T1000 (cell line): ENCODE measurements at regions not wholly inside any gene's neighbourhood (a gene's known extent, or its start where the extent isn't known, plus 50 kb on each side); places are given as distances from the start of the nearest gene placed in this dataset.
A peak's percentile ranks its signal among the peaks of the same experiment; 100 is the strongest.
"Not testable (repeated sequence)": the region's sequence is repeated elsewhere in the genome, so short reads cannot be mapped to it uniquely, and the experiment has no call there.

Source experiments
- DNase-seq: peaks from one replicate; lab custom pipeline; 2025; ENCODE audit warnings: mixed read lengths; lab: John Stamatoyannopoulos, UW

DNA sequence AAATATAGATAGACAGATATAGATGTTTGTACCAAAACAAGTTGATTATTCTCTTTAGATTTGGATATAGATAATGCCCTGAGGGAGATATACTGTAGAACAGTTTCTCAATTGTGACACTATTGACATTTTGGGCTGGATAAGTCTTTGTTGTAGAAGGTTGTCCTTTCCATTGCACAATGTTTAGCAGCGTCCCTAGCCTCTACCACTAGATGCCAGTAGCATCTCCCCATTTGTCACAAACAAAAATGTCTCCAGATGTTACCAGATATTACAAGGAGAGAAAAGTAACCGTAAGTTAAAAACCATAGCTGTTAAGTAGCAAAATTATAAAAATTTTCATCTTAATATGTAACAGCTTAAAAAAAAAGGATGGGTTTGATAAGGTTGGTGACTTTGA is 2595.3 kb downstream of the ARAP2 start:
- no peak for DNase-seq

DNA sequence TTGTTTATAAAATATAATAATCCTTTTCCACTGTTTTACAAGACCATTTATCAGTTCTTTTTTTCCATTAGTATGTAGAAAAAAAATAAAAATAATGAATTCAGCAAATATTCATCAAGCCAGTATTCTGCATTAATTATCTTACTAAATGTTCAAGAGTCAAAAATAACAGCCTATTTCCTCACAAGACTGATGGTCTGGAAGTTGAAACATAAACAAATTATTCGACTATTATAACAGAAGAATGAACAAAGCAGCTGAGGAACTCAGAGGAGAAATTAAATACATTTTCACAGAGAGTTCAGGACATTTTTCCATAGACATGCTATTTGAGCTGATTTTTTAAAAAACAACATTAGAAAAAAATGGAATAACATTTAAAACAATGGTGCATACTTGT is 2594.8 kb downstream of the ARAP2 start:
- DNase-seq: no peak

DNA sequence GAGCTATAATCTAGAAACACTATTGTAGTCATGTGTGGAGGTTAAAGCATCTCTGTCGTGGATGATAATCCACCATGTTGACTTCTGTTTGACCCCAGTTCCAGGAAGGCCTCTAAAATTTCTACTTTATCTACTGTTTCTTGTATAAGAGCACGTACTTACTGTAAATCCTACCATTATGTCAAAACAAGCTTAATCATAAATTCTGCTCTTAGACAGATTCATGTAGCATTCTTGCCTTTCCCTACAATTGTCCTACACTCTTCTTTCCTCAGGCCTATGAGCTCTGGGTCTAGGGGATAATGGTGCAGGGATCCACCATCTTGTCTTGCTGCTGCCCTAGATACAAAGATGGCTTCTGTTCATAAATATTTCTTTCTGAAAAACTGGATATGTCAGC is 2594.3 kb downstream of the ARAP2 start:
- no peak for DNase-seq

DNA sequence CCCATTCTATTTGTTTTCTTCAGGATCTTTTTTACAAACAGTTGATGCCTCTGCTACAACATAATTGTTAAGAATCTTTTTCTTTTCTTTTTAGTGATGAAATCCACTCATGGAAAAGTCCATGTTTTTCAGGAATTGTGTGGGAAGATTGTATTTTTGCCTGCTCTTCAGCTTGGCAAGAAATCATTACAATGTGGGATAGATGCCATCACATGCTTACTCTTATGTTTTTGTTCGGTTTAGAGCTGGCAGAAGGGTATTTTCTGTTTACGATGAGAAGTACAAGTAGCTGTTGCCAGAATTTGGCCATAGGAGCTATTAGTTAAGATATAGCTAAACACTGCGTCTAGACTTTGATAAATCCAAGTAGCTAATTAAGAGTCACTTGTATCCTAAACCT is 2585.3 kb downstream of the ARAP2 start:
- DNase-seq: no peak

DNA sequence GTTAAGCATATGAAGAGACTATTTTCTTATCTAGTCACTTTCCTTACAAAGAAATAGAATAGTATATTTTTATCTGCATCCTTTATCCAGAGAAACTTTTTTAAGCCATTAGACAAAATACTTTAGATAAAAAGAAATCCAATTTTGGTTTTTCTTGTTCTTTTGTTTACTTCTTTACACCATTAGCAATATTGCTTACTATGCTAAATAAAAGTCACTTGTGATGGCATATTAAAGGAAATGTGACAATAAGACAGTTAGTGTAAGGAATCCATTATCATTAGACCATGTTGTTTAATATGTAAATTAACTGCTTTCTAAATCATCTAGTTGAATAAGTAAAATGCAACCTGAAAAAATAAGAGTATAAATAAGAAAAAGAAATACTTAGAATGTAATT is 2582.7 kb downstream of the ARAP2 start:
- no peak for DNase-seq

DNA sequence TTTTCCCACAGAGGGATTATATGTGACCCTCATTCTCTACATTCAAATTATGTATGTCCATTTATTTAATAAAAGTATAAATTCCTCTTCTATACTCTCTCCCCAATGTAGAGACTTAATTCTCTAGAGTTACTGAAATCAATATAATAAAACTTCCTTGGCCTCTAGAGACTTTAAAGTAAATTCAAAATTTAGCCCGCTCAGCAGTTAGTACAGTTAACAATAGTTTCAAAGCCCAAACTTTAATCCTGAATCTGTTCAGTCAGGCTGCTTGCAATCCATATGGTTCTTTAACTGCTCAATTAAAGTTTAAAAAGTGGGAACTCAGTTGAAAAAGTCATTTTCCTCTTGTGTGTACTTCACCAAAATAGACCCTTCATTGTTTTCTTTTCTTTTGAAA is 2558.4 kb downstream of the ARAP2 start:
- no peak for DNase-seq

DNA sequence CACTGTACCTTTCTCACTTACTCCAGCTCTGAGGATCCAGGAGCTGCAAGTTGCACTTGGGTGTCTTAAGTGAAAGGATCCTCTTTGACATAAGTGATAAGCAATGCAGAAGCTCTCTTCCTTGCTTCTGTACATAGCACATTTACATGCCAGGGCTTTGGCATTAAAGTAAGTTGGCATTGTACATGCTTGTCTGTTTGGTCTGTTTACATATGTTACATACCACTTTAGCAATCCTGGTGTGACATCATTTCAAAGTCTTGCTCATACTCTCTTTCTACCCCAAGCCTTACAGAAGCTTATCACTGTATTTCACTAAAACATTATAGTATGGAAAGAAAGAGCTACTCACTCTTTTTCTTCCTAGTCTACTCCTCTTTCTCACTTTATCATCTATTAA is 2548.3 kb downstream of the ARAP2 start:
- no peak for DNase-seq

DNA sequence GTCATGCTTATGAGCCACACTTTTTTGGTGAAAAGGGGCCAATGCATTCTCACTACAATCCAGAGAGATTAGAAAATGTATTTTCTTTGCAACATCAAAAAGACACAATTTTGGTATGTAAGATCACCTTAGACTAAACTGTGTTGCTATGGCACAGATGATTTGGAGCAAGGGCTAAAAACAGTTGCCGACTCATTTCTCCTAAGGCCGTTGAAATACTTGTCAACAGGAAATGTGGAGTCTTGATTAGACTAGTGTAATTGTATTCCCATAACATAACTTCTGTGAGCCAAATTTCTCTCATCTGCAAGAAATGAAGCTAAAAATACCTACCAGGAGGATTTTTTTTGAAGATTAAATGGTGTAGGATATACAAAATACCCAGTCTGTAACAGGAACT is 2547.7 kb downstream of the ARAP2 start:
- DNase-seq: no peak

DNA sequence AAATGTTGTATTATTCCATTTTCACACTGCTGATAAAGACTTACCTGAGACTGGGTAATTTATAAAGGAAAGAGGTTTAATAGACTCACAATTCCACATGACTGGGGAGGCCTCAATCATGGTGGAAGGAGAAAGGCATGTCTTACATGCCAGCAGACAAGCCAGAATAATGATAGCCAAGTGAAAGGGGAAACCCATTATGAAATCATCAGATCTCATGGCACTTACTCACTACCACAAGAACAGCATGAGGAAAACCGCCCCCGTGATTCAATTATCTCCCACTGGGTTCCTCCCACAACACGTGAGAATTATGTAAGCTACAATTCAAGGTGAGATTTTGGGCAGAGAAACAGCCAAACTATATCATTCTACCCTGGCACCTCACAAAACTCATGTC is 2535.1 kb downstream of the ARAP2 start:
- peak; percentile 28 for DNase-seq

DNA sequence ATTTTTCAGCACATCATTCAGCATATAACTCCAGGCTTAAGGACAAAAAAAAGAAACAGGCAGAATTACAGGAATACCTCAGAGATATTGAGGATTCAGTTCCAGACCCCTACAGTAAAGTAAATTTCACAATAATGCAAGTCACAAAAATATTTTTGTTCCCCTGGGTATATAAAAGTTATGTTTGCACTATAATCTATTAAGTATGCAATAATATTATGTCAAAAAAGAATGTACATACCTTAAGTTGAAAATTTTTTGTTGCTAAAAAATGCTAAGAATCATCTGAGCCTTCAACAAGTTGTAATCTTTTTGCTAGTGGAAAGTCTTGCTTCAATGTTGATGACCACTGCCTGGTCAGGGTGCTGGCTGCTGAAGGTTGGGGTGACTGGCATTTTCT is 2532.5 kb downstream of the ARAP2 start:
- DNase-seq: no peak

DNA sequence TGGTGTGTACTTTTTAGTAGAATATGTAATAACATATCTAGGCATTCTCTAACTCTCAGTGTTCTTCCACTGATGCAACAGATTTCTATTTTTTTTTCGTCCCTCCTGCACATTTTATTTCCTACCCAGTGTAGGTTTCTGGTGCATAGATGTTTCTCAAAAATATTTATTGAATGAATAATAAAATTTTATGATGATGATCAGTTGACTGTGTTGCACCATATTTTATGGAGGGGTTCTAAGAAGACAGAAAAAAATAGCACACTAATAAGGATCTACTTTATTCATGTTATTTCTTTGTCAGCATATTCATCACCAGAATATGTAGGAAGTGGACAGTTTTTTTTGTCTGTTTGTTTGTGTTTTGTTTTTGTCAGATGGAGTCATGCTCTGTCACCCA is 2529.3 kb downstream of the ARAP2 start:
- no peak for DNase-seq

DNA sequence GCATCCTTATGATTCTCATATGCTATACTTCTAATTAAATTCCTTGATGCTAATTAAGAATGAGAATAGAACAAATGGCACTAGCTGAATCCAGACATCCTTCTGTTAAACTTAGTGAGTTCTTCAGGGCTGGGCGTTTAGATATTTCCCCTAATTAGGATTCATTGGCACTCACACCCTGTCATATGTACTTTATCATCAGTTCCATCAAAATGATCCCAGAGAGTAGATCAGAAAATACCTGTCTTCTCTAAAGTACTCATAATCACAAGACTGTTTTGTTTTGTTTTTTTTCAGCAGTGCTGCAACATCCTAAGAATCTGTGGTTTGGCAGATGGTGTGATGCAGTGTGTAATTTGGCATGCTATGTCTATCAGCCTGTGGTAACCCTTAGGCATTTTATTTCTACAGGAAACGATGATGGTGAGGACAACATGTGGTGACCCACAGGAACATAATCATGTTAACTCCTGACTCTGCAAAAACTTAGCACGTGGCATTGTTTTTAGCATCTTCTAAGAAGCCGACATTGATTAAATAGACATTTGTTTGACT is 2528.4 kb downstream of the ARAP2 start:
- DNase-seq: peak; percentile 5

DNA sequence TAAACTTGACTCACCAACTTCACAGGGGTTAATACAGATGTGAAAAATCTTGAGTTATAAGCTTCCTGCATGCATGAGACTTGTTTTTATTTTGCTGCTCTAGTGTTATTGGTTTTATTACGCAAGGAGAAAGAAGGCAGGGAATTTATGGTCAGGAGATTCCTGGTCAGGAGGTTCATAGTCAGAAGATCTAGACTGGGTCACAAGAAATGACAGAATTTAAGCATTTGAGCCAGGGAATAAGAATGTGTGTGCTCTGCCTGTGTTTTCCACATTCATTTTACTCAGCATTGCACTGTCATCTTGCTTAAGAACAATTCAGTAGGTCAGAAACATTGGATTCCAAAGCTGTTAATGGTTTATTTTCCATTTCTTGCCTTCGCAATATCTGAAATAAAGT is 2522.1 kb downstream of the ARAP2 start:
- DNase-seq: no peak

DNA sequence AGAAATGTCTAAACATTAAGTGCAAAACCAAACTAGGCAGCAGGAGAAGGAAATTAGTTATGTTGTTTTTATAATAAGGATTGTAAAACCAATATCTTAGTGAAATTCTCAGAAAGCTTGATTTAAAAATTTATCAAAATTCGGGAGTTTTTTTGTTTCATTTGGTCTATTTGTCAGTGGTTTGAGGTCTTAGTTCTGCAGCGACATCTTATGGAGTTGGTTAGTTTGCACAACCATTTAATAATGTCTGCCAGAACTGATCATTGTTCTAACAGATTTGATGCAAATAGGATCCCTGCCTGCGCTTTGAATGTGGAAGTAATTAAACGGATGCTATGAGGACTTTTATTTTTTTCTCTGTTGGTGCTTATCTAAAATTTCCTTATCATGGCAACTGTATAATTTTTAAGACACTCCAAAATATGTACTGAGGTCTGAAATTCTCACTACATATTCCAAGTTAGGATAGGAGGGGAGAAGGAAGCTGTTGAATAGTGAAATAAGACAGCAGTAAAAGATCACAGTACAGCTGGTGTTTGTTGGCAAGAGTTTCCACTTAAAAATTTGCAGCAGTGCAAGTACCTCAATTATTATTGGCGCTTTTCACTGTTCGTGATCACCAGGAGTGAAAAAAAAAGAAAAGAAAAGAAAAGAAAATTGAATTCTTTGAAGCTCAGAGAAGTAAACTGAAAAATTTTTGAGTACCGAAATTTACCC is 2521.4 kb downstream of the ARAP2 start:
- no peak for DNase-seq

DNA sequence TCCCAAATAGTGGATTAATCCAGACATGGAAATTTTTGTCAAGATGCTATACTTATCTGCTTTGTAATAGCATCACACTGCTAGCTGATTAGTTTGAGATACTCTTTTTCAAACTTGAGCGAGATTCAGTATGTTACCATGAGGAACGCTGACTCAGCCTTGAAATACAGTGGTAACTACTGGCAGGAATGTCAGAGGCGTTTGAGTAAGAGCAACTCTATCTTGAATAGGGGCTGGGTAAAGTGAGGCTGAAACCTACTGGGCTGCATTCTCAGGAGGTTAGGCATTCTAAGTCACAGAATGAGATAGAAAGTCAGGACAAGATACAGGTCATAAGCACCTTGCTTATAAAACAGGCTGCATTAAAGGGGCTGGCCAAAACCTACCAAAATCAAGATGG is 2519.6 kb downstream of the ARAP2 start:
- DNase-seq: no peak

DNA sequence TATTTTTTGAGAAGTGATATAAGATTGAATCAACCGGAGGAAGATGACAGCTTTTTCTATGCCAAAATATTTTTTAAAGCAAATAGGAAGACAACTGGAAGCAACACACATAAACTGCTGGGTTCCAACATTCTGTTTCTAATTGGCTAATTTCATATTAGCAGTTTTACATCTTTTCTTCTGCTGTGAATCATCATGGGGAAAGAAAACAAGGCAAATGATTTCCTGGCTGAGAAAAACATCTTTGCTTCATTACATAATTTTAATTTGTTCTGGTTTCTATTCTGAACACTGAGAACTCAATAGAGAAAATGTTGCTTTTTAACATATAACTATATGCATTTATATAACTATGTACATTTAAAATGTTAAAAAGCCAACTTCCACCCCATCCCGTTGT is 2518.5 kb downstream of the ARAP2 start:
- no peak for DNase-seq

DNA sequence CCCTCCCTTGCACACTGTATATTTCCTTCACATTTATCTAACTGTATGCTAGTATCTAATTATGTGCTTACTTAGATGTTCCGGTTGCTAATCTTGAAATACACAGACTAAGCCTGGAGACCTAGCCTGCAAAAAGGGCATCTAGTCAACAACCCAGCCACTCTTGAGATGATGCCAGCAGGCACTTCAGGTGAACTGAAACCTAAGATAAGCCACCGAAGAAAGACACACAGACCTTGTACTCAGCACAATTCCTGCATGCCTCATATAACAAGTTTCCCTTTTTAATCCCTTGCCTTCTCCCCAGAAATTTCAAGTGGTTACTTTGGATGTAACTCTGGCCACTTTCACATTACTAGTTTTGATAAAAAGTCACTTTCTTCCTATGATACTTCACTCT is 2506.6 kb downstream of the ARAP2 start:
- DNase-seq: no peak

DNA sequence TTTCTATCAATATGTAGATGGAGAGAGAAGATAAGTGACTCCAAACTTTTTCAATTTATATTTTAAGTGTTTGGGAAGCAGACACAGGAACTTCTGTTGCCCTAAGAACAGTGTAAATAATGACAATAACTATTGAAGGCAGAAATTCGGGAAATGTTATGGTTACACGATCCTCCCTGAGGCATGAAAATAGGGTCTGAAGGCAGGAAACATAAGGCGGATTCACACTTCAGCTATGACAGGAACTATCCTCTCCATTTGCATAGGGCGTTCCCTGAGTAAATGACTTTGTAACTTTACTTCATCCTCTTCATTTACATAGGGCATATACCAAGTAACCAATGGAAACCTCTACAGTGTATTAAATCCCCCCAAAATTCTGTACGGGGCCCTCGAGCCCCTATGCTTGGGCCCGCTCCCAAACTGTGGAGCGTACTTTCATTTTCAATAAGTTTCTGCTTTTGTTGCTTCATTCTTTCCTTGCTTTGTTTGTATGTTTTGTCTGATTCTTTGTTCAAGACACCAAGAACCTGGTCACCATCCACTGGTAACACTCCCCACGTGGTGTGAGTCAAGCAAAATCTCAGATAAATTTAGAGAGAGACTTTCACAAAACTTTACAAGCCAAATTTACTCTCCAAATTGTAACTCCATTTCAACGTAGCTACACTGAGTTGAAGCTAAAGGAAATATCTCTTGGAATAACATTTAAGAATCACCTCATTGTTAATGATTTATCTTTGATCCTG is 2504.3 kb downstream of the ARAP2 start:
- DNase-seq: no peak

DNA sequence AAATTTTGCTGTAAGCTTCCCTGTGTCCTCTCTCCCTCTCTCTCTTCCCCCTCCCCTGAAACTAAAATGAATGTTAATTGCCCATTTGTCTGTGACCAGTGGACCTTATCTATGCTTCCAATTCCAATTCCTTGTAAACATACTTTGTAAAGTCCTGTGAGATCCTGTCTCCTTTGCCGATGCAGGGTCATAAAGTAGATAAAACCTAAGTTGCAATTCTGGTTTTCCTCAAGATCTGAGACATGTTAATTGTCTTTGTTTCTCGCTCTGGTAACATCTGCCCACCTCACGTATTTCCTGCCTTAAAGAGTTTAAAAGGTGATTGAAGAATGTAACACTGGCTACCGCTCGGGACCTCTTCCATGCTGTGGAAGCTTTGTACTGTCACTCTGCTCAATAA is 2503.4 kb downstream of the ARAP2 start:
- not testable (repeated sequence) for DNase-seq

DNA sequence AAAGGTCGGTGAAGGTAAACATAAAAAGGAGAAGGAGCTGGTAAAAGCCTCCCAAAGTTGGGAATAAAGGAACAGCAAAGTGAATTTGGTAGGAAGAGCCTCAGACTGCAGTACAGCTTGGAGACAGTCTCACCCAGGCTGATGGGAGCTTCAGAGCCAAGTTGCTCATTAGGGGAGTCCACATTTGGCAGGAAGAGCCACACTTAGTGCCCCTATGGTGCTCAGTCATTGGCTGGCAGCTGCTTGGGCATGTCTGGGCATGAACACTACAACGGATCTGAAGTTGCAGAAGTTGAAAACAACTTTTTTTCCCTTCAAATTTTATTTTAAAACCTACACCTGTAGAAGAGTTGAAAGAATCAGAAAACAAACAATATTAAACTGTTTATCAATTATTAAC is 2497.3 kb downstream of the ARAP2 start:
- DNase-seq: no peak

DNA sequence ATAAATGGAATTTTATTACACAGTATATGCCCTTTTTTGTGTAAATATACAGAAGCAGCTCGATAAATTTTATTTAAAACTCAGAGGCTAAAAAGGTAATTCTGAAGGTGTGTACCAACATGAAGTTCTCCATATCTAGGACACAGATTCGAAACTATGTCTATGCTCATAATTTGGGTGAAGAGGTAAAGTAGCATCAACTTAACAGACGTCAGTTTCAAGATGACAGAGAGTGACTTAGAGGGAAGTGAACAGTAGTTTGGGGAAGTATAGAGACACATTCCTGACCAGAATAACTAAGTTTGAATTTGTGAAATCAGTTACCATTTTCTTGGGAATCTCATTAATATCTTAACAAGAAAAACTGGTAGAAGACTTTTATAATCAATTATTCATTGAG is 2493.3 kb downstream of the ARAP2 start:
- DNase-seq: no peak

DNA sequence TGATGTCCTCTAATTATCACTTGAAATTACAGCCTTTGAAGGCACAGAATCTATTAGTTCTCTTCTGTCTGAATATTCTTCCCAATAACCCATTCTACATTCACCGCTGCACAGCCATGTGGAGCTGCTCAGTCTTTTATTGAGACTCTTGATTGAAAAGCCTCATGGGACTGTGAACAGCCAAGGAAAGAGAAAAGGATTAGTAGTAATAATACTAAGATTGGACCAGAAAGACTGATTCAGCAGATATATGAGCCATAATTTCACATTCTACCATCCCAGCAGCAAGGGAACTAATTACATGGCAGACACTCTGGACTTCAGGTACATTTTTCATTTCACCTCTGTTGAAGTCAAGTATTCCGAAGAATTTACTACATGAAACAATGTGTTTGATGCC is 2471.7 kb downstream of the ARAP2 start:
- DNase-seq: no peak

DNA sequence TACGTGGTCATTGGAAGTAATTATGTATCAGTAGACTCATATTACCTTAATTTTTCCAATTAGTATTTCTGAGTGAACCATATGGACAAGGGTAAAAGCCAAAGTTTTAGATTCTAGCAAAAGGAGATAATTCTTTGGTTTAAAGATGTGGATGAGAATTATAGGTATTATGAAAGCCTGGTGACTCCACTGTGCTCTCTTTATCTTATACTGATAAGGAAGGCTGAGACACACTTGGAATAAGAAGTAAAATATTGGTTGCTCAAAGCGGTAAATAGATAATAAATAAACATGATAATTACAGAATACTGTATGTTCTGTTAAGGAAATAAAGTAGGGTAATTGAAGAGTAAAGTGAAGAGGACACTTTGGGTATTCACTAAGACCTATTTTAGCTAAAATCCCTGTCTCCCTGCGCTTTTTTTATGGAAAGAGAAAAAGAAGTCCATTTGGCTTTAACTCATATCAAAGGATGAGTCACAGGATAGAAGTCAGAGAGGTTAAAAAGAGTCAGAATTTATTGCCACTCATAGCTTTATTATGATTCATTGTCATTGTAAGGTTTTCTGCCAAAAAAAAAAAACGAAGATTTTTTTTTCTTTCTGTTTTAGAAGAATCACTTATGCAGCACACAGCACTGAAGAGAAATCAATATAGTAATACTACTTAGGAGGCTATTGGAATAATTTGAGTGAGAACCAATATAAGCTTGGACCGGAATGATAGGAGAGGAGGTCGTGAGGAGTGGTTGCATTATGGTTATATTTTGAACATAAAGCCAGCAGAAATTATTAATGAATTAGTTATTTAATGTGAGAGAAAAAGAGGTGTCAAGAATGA is 2463.1 kb downstream of the ARAP2 start:
- DNase-seq: no peak
